ENCODE measurements at regions not wholly inside any gene's neighbourhood (a gene's known extent, or its start where the extent isn't known, plus 50 kb on each side); places are given as distances from the start of the nearest gene placed in this dataset.

DNA sequence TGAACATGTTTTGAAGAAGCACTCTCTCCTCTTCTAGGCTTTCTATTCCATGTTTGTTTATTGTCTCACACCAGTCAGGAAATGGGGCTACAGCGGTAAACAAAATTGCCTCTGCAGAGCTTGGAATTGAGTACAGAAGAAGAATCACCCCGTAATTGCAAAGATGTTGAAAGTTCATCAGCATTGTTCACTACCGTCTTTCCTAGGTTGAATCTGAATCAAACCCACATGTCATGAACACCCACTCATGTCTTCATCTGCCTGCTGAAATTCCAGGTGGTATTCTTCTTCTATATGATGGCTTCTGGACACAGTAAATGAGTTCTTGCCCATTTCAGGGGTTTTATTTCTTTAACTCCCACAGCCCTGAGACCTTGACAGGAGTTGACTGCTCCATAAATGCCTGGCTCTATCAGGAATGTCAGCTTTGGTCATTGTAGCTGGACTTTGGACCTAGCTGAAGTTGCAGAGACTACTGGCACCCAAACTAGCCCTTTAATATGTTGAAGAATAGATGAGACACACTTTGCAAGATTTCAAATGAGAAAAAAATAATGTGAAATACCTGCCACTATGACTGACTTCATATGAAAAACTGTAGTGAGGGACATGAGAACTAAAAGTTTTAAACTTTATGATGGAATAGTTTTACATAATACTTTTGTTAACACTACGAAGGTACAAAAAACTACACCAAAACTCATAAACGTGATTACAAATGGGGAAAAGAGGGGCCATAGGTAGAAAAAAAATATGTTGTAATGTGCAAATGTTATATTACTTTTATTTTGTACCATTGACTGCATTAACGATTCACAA, 1235.3 kb upstream of the ZEB2 start:
- TF ChIP-seq, protein P1, sequence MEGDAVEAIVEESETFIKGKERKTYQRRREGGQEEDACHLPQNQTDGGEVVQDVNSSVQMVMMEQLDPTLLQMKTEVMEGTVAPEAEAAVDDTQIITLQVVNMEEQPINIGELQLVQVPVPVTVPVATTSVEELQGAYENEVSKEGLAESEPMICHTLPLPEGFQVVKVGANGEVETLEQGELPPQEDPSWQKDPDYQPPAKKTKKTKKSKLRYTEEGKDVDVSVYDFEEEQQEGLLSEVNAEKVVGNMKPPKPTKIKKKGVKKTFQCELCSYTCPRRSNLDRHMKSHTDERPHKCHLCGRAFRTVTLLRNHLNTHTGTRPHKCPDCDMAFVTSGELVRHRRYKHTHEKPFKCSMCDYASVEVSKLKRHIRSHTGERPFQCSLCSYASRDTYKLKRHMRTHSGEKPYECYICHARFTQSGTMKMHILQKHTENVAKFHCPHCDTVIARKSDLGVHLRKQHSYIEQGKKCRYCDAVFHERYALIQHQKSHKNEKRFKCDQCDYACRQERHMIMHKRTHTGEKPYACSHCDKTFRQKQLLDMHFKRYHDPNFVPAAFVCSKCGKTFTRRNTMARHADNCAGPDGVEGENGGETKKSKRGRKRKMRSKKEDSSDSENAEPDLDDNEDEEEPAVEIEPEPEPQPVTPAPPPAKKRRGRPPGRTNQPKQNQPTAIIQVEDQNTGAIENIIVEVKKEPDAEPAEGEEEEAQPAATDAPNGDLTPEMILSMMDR (IDR thresholded peaks at IDR 0.05), result no peak
- TF ChIP-seq POLR2A (IDR thresholded peaks at IDR 0.05), result no peak

Data from uterus (tissue), 2 donors.